ENCODE measurements at regions not wholly inside any gene's neighbourhood (a gene's known extent, or its start where the extent isn't known, plus 50 kb on each side); places are given as distances from the start of the nearest gene placed in this dataset.

DNA sequence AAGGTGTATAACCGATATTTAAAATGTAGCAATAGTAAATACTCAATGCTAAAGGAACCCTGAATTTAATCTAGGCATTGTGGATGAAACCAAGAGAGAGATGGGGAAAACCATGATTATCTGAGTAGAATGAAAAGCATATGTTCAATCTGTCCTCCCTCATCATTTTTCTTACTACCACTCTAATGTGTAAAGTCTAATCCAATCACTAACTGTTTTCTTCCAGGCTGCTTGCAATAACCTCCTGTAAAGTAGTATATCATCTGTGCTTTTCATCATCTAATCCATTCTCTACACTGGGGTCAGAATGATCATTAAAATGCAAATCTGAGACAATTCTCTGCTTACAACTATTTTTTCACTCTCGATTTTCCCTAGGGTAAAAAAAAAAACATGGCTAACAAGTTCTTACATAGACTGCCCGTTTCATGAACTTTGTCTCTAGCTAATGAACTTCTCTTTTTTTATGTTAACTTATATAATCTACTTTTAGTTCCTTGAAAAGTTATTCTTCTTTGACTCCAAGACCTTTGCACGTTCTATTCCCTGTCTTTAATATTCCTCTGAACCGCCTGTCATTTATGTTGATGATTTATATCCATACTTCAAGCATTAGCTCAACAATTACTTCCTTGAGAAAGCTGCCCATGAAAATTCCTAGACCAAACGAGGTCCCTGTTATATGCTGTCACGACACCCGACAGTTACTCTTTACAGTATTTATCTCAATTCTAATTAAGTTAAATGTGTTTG, 94.7 kb upstream of the SLC8A1 start:
- no peak overlapping the region for H3K4me3 ChIP-seq (ENCODE audit: low read depth, low read length)
- no peak for TF ChIP-seq CTCF (IDR thresholded peaks at IDR 0.05; ENCODE audit: insufficient read depth, low read depth, low read length, missing control alignments)
- no peak for DNase-seq (ENCODE audit: low read depth)

DNA sequence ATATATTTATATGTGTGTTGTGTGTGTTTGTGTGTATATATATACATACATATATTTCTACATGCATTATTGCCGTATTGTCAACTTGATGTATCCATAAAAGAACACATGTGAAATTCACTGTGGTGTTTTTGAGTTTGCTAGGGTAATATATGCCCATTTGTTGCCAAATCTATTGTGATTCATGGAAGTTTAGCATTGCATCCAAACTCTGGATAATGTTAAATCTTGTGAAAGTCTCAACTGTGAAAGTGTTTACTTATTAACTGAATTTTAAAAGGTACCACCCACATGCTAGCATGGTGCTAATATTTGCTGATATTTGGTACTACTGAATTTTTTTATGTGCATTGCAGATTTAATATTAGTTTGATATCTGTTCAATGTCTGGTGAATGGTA, 96.6 kb upstream of the SLC8A1 start:
- TF ChIP-seq CTCF (IDR thresholded peaks at IDR 0.05; ENCODE audit: insufficient read depth, low read depth, low read length, missing control alignments), result no peak
- no peak for DNase-seq (ENCODE audit: low read depth)
- no peak overlapping the region for H3K4me3 ChIP-seq (ENCODE audit: low read depth, low read length)

- no peak for DNase-seq (ENCODE audit: low read depth)
- no peak overlapping the region for H3K4me3 ChIP-seq (ENCODE audit: low read depth, low read length)
- no peak for TF ChIP-seq CTCF (IDR thresholded peaks at IDR 0.05; ENCODE audit: insufficient read depth, low read depth, low read length, missing control alignments)
Observed at GRCh38 chr2:40550085-40550484, 98.2 kb upstream of the SLC8A1 start.

DNA sequence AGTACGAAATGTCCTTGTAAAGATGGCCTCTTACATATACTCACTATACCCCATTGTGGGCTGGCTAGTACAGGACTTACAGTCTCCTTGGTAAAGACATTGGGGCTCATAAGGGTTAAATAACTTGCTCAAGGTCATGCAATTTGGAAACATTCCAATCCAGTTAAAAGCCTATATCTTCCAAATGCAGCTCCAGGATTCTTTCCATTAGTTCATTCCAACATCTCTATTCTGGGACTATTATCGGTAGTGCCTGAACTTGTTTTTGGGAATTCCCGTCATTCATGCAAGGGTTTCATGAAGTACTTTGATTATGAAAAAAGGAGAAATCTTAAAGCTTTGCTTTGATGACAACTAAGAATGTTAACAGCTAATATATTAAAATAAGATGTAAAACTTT, 99.2 kb upstream of the SLC8A1 start:
- no peak overlapping the region for H3K4me3 ChIP-seq (ENCODE audit: low read depth, low read length)
- no peak for DNase-seq (ENCODE audit: low read depth)
- TF ChIP-seq CTCF (IDR thresholded peaks at IDR 0.05; ENCODE audit: insufficient read depth, low read depth, low read length, missing control alignments), result no peak

DNA sequence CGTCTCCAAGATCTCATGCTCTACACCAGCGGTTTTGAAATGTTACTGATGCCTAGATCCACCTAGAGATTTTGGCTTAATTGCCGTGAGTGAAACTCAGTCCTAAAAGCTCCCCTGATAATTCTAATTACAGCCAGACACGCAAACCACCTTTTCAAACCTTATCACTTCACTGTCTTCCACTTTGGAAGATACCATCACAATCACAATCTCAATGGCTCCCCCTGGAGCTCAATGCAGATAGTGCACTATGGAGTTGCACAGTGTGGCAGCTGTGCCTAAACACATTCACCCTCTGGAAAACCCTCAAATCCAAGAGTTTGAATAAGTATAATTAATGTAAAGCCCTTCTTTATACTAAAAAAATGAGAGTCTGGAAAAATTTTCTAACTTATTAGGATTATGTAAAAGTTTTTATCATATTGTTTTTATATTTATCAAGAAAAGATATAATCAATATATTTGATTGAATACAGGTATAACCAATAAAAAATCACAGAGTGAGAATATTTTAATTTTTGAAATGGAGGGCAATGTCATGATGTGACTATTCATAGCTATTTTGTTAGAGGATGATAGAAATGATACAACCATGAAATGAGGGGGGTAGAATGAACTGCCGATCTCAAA, 102.9 kb upstream of the SLC8A1 start:
- peak; percentile 59 for DNase-seq (ENCODE audit: low read depth)
- TF ChIP-seq CTCF (IDR thresholded peaks at IDR 0.05; ENCODE audit: insufficient read depth, low read depth, low read length, missing control alignments), result peak; percentile 82
- no peak overlapping the region for H3K4me3 ChIP-seq (ENCODE audit: low read depth, low read length)

- no peak overlapping the region for H3K4me3 ChIP-seq (ENCODE audit: low read depth, low read length)
- DNase-seq (ENCODE audit: low read depth), result no peak
- no peak for TF ChIP-seq CTCF (IDR thresholded peaks at IDR 0.05; ENCODE audit: insufficient read depth, low read depth, low read length, missing control alignments)
Observed at GRCh38 chr2:40556293-40556692, 104.4 kb upstream of the SLC8A1 start.

Data from GM12865 (cell line).